ENCODE measurements at regions not wholly inside any gene's neighbourhood (a gene's known extent, or its start where the extent isn't known, plus 50 kb on each side); places are given as distances from the start of the nearest gene placed in this dataset.
"Not testable (repeated sequence)": the region's sequence is repeated elsewhere in the genome, so short reads cannot be mapped to it uniquely, and the experiment has no call there.

GRCh38 chr11:33437529-33437928 lies 180.3 kb downstream of the HIPK3 start:
- DNase-seq (ENCODE audit: low read depth): no peak
- no peak for TF ChIP-seq CTCF (IDR thresholded peaks at IDR 0.05; ENCODE audit: insufficient read depth, low read length)
- no peak overlapping the region for H3K4me3 ChIP-seq (ENCODE audit: low read depth, low read length)

GRCh38 chr11:33435216-33435615 lies 178.0 kb downstream of the HIPK3 start:
- TF ChIP-seq CTCF (IDR thresholded peaks at IDR 0.05; ENCODE audit: insufficient read depth, low read length): no peak
- no peak for DNase-seq (ENCODE audit: low read depth)
- no peak overlapping the region for H3K4me3 ChIP-seq (ENCODE audit: low read depth, low read length)

DNA sequence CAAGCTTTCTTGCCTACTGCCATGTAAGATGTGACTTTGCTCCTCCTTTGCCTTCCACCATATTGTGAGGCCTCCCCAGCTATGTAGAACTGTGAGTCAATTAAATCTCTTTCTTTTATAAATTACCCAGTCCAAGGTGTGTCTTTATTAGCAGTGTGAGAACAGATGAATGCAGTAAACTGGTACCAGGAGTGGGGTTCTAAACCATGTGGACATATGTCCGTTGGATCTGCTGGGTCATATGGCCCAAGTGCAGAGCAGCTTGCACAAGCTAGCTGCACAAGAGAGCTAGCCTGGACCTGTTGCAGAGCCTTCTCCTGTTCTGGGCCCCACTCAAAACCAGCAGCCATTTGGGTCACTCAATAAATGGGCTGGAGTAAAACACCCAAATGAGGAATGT lies 177.1 kb downstream of the HIPK3 start:
- DNase-seq (ENCODE audit: low read depth): no peak
- no peak overlapping the region for H3K4me3 ChIP-seq (ENCODE audit: low read depth, low read length)
- no peak for TF ChIP-seq CTCF (IDR thresholded peaks at IDR 0.05; ENCODE audit: insufficient read depth, low read length)

- not testable (repeated sequence) for DNase-seq (ENCODE audit: low read depth); H3K4me3 ChIP-seq (ENCODE audit: low read depth, low read length)
These were observed 171.3 kb downstream of the HIPK3 start for GRCh38 chr11:33428435-33428834.

DNA sequence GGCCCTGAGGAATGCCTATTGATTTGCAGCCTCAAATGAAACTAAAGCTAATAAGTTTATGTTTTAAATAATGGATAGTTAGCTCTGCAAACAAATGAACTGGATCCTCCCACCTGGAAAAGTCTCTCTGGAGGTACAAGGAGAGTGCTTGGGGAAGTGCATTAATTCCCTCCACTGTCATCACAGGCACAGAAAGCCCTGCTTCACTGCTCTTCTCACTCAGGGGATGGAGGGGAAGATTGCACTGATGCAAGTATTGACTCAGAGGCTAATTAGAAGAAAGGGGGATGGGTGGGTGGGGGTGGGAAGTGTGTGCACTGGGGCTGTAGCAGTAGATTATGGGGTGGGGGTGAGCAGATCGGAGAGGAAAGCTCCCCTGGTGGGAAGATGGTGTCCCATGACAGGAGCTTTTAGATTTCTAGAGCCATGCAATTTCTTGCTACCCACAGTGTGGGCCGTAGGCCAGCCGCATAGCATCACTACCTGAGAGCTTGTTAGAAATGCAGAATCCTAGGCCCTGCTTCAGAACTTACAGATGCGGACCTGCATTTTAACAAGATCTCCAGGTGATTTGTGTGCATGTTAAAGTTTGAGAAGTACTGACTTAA lies 163.9 kb downstream of the HIPK3 start:
- H3K4me3 ChIP-seq (ENCODE audit: low read depth, low read length): no peak overlapping the region
- no peak for TF ChIP-seq CTCF (IDR thresholded peaks at IDR 0.05; ENCODE audit: insufficient read depth, low read length)
- no peak for DNase-seq (ENCODE audit: low read depth)

DNA sequence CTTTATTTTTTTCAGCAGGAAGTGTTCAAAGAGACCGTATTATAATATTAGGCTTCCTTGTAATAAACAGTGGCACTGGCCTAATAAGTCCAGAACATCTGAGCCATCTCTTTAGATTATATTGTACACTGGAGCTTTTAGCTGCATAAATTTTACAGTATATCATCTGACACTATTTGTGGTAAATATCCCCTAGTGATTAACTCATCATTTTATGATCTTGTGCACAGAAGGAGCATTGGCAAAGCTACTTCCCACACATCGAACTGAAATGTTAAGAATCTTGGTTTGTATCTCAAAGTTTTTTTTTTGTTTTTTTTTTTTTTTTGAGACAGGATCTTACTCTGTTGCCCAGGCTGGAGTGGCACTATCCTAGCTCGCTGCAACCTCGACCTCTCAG lies 162.7 kb downstream of the HIPK3 start:
- H3K4me3 ChIP-seq (ENCODE audit: low read depth, low read length): no peak overlapping the region
- TF ChIP-seq CTCF (IDR thresholded peaks at IDR 0.05; ENCODE audit: insufficient read depth, low read length): no peak
- DNase-seq (ENCODE audit: low read depth): no peak

GRCh38 chr11:33417121-33417520 lies 159.9 kb downstream of the HIPK3 start:
- no peak for TF ChIP-seq CTCF (IDR thresholded peaks at IDR 0.05; ENCODE audit: insufficient read depth, low read length)
- H3K4me3 ChIP-seq (ENCODE audit: low read depth, low read length): no peak overlapping the region
- no peak for DNase-seq (ENCODE audit: low read depth)

Measured in fibroblast of the aortic adventitia (primary cell).